H9 (cell line): ENCODE measurements at regions not wholly inside any gene's neighbourhood (a gene's known extent, or its start where the extent isn't known, plus 50 kb on each side); places are given as distances from the start of the nearest gene placed in this dataset.

ENCODE experiments used
- DNase-seq: peaks from one replicate; pipeline ENCODE4 v3.0.0-alpha.2; 2017
- H2AFZ ChIP-seq: one replicate; pipeline ENCODE4 v1.6.1; 2013; ENCODE audit warnings: mild to moderate bottlenecking, low read length, control low read depth, moderate library complexity
- H2AK5ac ChIP-seq: 2 replicates; pipeline ENCODE4 v1.6.1; 2013; ENCODE audit warnings: low read length, control low read depth, mixed read lengths; ENCODE audit not compliant: insufficient read length
- H2BK120ac ChIP-seq: one replicate; pipeline ENCODE4 v1.6.1; 2013; ENCODE audit warnings: low read depth, mild to moderate bottlenecking, low read length, control low read depth, inconsistent platforms; ENCODE audit not compliant: poor library complexity, severe bottlenecking
- H2BK12ac ChIP-seq: 2 replicates; pipeline ENCODE4 v1.6.1; 2013; ENCODE audit warnings: low read length, control low read depth, mixed read lengths, low read depth; ENCODE audit not compliant: insufficient read length
- H2BK15ac ChIP-seq: 2 replicates; pipeline ENCODE4 v1.6.1; 2013; ENCODE audit warnings: low read depth, low read length, control low read depth
- H2BK20ac ChIP-seq: one replicate; pipeline ENCODE4 v1.6.1; 2013; ENCODE audit warnings: low read depth, mild to moderate bottlenecking, low read length, control low read depth, inconsistent platforms; ENCODE audit not compliant: poor library complexity, severe bottlenecking
- H2BK5ac ChIP-seq: 2 replicates; pipeline ENCODE4 v1.6.1; 2013; ENCODE audit warnings: low read length, control low read depth, mixed read lengths; ENCODE audit not compliant: insufficient read length
- H3K14ac ChIP-seq: 2 replicates; pipeline ENCODE4 v1.6.1; 2013; ENCODE audit warnings: low read length, control low read depth; ENCODE audit not compliant: insufficient read depth
- H3K18ac ChIP-seq: 2 replicates; pipeline ENCODE4 v1.6.1; 2013; ENCODE audit warnings: low read depth, mild to moderate bottlenecking, mixed read lengths, low read length, control low read depth; ENCODE audit not compliant: insufficient read length
- H3K23ac ChIP-seq: 2 replicates; pipeline ENCODE4 v1.6.1; 2013; ENCODE audit warnings: low read length, control low read depth, mixed read lengths, low read depth; ENCODE audit not compliant: insufficient read length
- H3K23me2 ChIP-seq: 2 replicates; pipeline ENCODE4 v1.6.1; 2013; ENCODE audit warnings: low read depth, mild to moderate bottlenecking, mixed read lengths, low read length, control low read depth; ENCODE audit not compliant: insufficient read length, poor library complexity, severe bottlenecking
- H3K27ac ChIP-seq: 2 replicates; pipeline ENCODE4 v1.5.1; 2013; ENCODE audit warnings: low read length, control low read depth, mixed read lengths, low read depth; ENCODE audit not compliant: insufficient read length
- H3K27me3 ChIP-seq: 2 replicates; pipeline ENCODE4 v1.6.1; 2013; ENCODE audit warnings: low read length, control low read depth, inconsistent platforms; ENCODE audit not compliant: insufficient read depth
- H3K4ac ChIP-seq: 2 replicates; pipeline ENCODE4 v1.6.1; 2013; ENCODE audit warnings: low read depth, mild to moderate bottlenecking, control low read depth, inconsistent platforms, low read length, moderate library complexity
- H3K4me1 ChIP-seq: 2 replicates; pipeline ENCODE4 v1.6.1; 2013; ENCODE audit warnings: low read length, control low read depth, inconsistent platforms; ENCODE audit not compliant: insufficient read depth
- H3K4me2 ChIP-seq: 2 replicates; pipeline ENCODE4 v1.6.1; 2013; ENCODE audit warnings: low read length, control low read depth, mixed read lengths; ENCODE audit not compliant: insufficient read length, insufficient read depth
- H3K56ac ChIP-seq: 2 replicates; pipeline ENCODE4 v1.6.1; 2013; ENCODE audit warnings: low read depth, mild to moderate bottlenecking, mixed read lengths, low read length, control low read depth; ENCODE audit not compliant: insufficient read length
- H3K79me1 ChIP-seq: 2 replicates; pipeline ENCODE4 v1.6.1; 2013; ENCODE audit warnings: low read depth, mild to moderate bottlenecking, moderate library complexity, low read length, control low read depth, inconsistent platforms; ENCODE audit not compliant: insufficient read depth, poor library complexity, severe bottlenecking
- H3K79me2 ChIP-seq: 2 replicates; pipeline ENCODE4 v1.6.1; 2013; ENCODE audit warnings: low read length, control low read depth, inconsistent platforms; ENCODE audit not compliant: insufficient read depth
- H3K9ac ChIP-seq: 2 replicates; pipeline ENCODE4 v1.6.1; 2013; ENCODE audit warnings: low read length, control low read depth, mixed read lengths; ENCODE audit not compliant: insufficient read length; ENCODE audit errors: extremely low read depth
- H3K9me3 ChIP-seq: one replicate; pipeline ENCODE4 v1.6.1; 2013; ENCODE audit warnings: low read depth, low read length, inconsistent platforms; ENCODE audit not compliant: control insufficient read depth
- H3T11ph ChIP-seq: one replicate; pipeline ENCODE4 v1.6.1; 2013; ENCODE audit warnings: mild to moderate bottlenecking, low read length, control low read depth, inconsistent platforms
- H4K20me1 ChIP-seq: one replicate; pipeline ENCODE4 v1.6.1; 2013; ENCODE audit not compliant: control insufficient read depth, insufficient read length, insufficient read depth
- H4K5ac ChIP-seq: 2 replicates; pipeline ENCODE4 v1.6.1; 2013; ENCODE audit warnings: low read depth, mild to moderate bottlenecking, mixed read lengths, low read length, control low read depth; ENCODE audit not compliant: insufficient read length
- H4K8ac ChIP-seq: replicated peaks from 2 replicates; pipeline ENCODE4 v1.6.1; 2013; ENCODE audit warnings: low read length, control low read depth, mixed read lengths, low read depth; ENCODE audit not compliant: insufficient read length
- H4K91ac ChIP-seq: 2 replicates; pipeline ENCODE4 v1.6.1; 2013; ENCODE audit warnings: low read depth, mild to moderate bottlenecking, moderate library complexity, mixed read lengths, low read length, control low read depth; ENCODE audit not compliant: insufficient read length
- H3K27ac Mint-ChIP-seq, 3 experiments: 2 replicates in 2 of 3; 3 replicates in 1 of 3; pipeline ENCODE4 v1.8.0; 2020 to 2021; ENCODE audit warnings: mixed read lengths in 3 of 3, mild to moderate bottlenecking in 1 of 3, moderate library complexity in 1 of 3
- H3K27me3 Mint-ChIP-seq: 2 replicates; pipeline ENCODE4 v1.8.0; 2021; ENCODE audit warnings: low read depth, mild to moderate bottlenecking, moderate library complexity, mixed read lengths
- H3K36me3 Mint-ChIP-seq, 3 experiments: 2 replicates in 2 of 3; 3 replicates in 1 of 3; pipeline ENCODE4 v1.8.0; 2020 to 2021; ENCODE audit warnings: low read depth in 3 of 3, mixed read lengths in 3 of 3; ENCODE audit not compliant: insufficient read depth in 1 of 3
- H3K4me1 Mint-ChIP-seq, 2 experiments: 2 replicates each; pipeline ENCODE4 v1.8.0; 2020; ENCODE audit warnings: mixed read lengths in 2 of 2
- H3K4me3 Mint-ChIP-seq, 2 experiments: 2 replicates in 1 of 2; 3 replicates in 1 of 2; pipeline ENCODE4 v1.8.0; 2020 to 2021; ENCODE audit warnings: mild to moderate bottlenecking in 2 of 2, mixed read lengths in 2 of 2, moderate library complexity in 1 of 2
- H3K9me3 Mint-ChIP-seq, 2 experiments: 2 replicates in 1 of 2; 3 replicates in 1 of 2; pipeline ENCODE4 v1.8.0; 2020; ENCODE audit warnings: mild to moderate bottlenecking in 2 of 2, mixed read lengths in 2 of 2, moderate library complexity in 1 of 2
- CTCF ChIP-seq: fragments of 200-600 bp; sonication (generic); conservative IDR thresholded peaks from 3 replicates; pipeline ENCODE4 v1.8.0; 2021; ENCODE audit warnings: antibody characterized with exemption, mild to moderate bottlenecking
- WGBS: extraction: QIAGEN DNeasy Blood & Tissue Kit; methylation state at CpG from one replicate; pipeline ENCODE4 v1.1.7; 2013; ENCODE audit warnings: missing lambda C conversion rate, low lambda C conversion rate, mixed read lengths; ENCODE audit not compliant: insufficient read length; ENCODE audit errors: extremely low coverage; 5-methylcytosine and 5-hydroxymethylcytosine counted together

- Mint-ChIP-seq H3K4me1 (peaks cover 0 to 6% of the 10 kb centered on the region in 2 experiments; a peak in 3 of 4 replicates), H3K9me3 (no peaks in the 10 kb centered on the region), H3K36me3 (no peaks in the 10 kb centered on the region), H3K27me3 (no peaks in the 10 kb centered on the region), H3K27ac (no peak overlapping the region), H3K4me3 (no peak overlapping the region)
- no peak overlapping the region for H2BK12ac ChIP-seq
- H4K20me1 ChIP-seq = no peaks in the 10 kb centered on the region
- H2BK5ac ChIP-seq = no peak overlapping the region
- no peak overlapping the region for H2AFZ ChIP-seq
- no peak overlapping the region for H3T11ph ChIP-seq
- no peak overlapping the region for H3K56ac ChIP-seq
- no peaks in the 10 kb centered on the region for H3K9me3 ChIP-seq
- H3K9ac ChIP-seq = no peak overlapping the region
- no peak overlapping the region for H4K91ac ChIP-seq
- H3K18ac ChIP-seq = no peak overlapping the region
- H3K4ac ChIP-seq = no peak overlapping the region
- H3K4me1 ChIP-seq = no peaks in the 10 kb centered on the region
- no peak overlapping the region for H4K8ac ChIP-seq
- no peak for TF ChIP-seq CTCF
- WGBS = no CpG with 5 or more reads among the region's 2 CpGs
- H2BK120ac ChIP-seq = no peak overlapping the region
- H2BK20ac ChIP-seq = no peak overlapping the region
- no peak overlapping the region for H3K23ac ChIP-seq
- H3K4me2 ChIP-seq = no peak overlapping the region
- no peak overlapping the region for H2AK5ac ChIP-seq
- no peak overlapping the region for H4K5ac ChIP-seq
- no peaks in the 10 kb centered on the region for H3K79me2 ChIP-seq
- DNase-seq = no peak
- H3K23me2 ChIP-seq = no peaks in the 10 kb centered on the region
- no peak overlapping the region for H3K14ac ChIP-seq
- no peaks in the 10 kb centered on the region for H3K27me3 ChIP-seq
- no peaks in the 10 kb centered on the region for H3K79me1 ChIP-seq
- H2BK15ac ChIP-seq = no peak overlapping the region
- H3K27ac ChIP-seq = no peak overlapping the region
Observed at GRCh38 chr2:75928093-75928492, 217.4 kb upstream of the GCFC2 start.
